Muscle layer of duodenum (tissue), 2 donors: ENCODE measurements at regions not wholly inside any gene's neighbourhood (a gene's known extent, or its start where the extent isn't known, plus 50 kb on each side); places are given as distances from the start of the nearest gene placed in this dataset.
"Not testable (repeated sequence)": the region's sequence is repeated elsewhere in the genome, so short reads cannot be mapped to it uniquely, and the experiment has no call there.

Experiments
- H3K27ac ChIP-seq: one replicate; pipeline ENCODE4 v1.7.0; 2013; ENCODE audit warnings: mild to moderate bottlenecking, low read length
- H3K27me3 ChIP-seq: one replicate; pipeline ENCODE4 v1.7.0; 2013; ENCODE audit warnings: low read depth, mild to moderate bottlenecking, control low read depth, low read length
- H3K36me3 ChIP-seq, 2 donors: one replicate each; pipeline ENCODE4 v1.7.0; 2013; ENCODE audit warnings: low read length in 2 of 2, control low read depth in 1 of 2, mild to moderate bottlenecking in 1 of 2; ENCODE audit not compliant: insufficient read depth in 2 of 2, control insufficient read depth in 1 of 2
- H3K4me1 ChIP-seq, 2 donors: one replicate each; pipeline ENCODE4 v1.7.0; 2013; ENCODE audit warnings: low read length in 2 of 2, mild to moderate bottlenecking in 2 of 2, control low read depth in 1 of 2, moderate library complexity in 1 of 2; ENCODE audit not compliant: insufficient read depth in 2 of 2, control insufficient read depth in 1 of 2
- H3K4me3 ChIP-seq, 2 donors: one replicate each; pipeline ENCODE4 v1.7.0; 2013; ENCODE audit warnings: low read length in 2 of 2, low read depth in 1 of 2, mild to moderate bottlenecking in 1 of 2
- H3K9me3 ChIP-seq, 2 donors: one replicate each; pipeline ENCODE4 v1.7.0; 2013; ENCODE audit warnings: low read length in 2 of 2, control low read depth in 1 of 2, mild to moderate bottlenecking in 1 of 2; ENCODE audit not compliant: control insufficient read depth in 1 of 2
- donor health status: healthy.

DNA sequence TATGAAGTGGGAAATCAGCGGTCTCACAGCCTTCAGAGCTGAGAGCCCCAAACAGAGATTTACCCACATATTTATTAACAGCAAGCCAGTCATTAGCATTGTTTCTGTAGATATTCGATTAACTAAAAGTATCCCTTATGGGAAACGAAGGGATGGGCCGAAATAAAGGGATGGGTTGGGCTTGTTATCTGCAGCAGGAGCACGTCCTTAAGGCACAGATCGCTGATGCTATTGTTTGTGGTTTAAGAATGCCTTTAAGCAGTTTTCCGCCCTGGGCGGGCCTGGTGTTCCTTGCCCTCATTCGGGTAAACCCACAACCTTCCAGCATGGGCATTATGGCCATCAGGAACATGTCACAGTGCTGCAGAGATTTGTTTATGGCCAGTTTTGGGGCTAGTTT, 580.3 kb upstream of the CHD1 start:
- not testable (repeated sequence) for H3K4me1 ChIP-seq, H3K27ac ChIP-seq, H3K9me3 ChIP-seq, H3K4me3 ChIP-seq, H3K36me3 ChIP-seq, H3K27me3 ChIP-seq

DNA sequence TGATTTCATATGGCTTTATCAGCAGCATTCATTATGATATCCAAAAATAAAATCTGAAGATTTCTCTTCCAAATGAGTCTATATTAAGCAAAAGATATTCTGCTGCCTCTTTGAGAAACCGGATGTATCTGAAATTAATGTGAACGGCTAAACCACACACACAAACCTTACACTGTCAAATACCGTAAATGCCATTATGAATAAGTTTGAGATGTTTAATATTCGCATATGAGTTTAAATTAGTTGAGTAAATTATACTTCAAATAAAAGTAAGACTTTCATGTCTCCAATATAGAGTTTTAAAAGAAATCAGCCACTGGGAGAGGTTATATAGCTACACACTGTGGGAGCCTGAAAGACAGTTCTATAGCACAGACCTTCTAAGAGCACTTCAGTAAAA, 566.6 kb upstream of the CHD1 start:
- H3K4me1 ChIP-seq, H3K27me3 ChIP-seq, H3K36me3 ChIP-seq, H3K9me3 ChIP-seq, H3K4me3 ChIP-seq, H3K27ac ChIP-seq: not testable (repeated sequence)

DNA sequence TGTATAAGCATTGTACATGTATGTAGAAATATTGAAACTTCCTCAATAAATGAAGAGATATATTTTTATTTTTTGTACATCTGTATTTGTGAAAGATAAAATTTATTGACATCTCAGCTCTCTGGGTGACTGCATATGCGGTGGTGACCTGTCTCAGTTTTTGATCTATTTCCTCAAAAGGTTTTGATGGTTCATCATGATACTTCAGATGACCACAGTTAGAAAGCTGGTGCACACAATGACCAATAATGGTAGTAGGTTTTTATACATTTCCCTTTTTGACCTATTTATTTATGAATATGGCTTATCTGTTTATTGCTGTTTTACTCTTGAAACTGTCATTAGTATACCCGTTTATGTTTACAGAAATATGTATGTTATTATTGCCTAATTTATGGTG, 549.6 kb upstream of the CHD1 start:
- not testable (repeated sequence) for H3K36me3 ChIP-seq, H3K27ac ChIP-seq, H3K9me3 ChIP-seq, H3K27me3 ChIP-seq, H3K4me3 ChIP-seq, H3K4me1 ChIP-seq

DNA sequence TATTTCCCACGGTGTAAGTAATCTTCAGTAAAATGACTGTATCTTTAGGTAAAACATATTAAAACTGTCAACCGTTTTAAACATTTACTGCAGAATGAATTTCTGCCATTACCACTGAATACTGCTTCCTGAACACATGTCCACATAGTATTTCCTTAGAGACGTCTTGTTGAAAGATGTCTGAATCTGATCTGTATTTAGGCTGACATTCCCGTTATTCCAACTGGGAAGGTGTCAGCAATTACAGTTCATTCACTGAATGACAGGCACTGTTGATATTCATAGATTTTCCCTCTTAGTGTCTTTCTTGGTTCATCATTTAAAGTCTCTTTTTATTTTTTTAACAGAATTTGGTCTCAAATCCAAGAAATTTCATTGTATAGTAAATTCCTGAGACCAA, 544.5 kb upstream of the CHD1 start:
- not testable (repeated sequence) for H3K36me3 ChIP-seq, H3K9me3 ChIP-seq, H3K27ac ChIP-seq, H3K27me3 ChIP-seq, H3K4me1 ChIP-seq, H3K4me3 ChIP-seq

DNA sequence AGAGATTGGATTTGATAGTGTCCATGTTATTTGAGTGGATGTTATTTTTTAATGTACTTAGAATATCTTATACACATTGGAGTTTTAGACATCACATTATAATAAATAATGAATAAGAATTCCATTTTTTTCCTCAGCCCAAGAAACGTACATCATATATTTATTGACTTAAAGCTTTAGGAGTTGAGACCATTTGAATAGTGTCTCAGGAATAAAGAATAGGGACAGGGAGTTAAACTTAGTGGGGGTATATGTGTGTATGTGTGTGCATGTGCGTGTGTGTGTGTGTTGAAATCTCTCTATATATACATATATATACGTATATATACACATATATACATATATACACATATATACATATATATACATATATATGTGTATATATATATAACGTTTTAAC, 542.9 kb upstream of the CHD1 start:
- H3K36me3 ChIP-seq, H3K27ac ChIP-seq, H3K4me3 ChIP-seq, H3K27me3 ChIP-seq, H3K9me3 ChIP-seq, H3K4me1 ChIP-seq: not testable (repeated sequence)

DNA sequence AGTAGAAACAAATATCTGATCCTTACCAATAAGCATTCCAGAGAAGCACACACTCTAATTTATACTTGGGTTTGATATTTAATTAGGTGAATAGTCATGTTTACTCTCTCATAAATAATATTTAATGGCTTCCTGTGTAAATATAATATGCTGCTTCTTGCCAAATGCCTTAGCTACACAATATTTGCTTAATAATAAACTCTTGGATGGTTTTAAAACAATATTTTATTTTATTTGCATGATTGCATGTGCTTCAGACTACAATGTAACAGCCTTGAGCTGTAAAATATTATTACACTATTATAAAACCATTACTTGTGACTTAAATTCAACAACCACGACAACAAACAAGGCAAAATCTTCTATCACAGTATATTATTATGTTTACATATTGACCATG, 542.4 kb upstream of the CHD1 start:
- not testable (repeated sequence) for H3K36me3 ChIP-seq, H3K4me1 ChIP-seq, H3K9me3 ChIP-seq, H3K27me3 ChIP-seq, H3K27ac ChIP-seq, H3K4me3 ChIP-seq

DNA sequence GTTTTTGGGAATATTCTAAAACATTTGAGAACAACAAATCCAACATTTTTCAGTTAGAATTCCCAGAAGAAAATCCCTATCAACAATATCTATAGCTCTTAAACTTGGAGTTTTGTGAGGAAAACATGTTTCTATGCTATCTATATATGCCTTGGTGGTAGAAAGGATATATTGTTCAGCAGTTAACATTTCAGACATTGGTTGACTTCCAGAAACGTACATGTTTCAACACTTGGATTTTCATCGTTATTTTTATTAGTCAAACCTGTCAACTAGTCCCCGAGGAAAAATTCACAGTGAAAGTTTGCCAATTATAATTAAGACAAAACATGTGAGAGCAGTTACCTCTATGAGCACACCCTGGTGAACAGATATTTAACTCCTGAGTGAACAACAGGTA, 541.8 kb upstream of the CHD1 start:
- H3K4me1 ChIP-seq, H3K27ac ChIP-seq, H3K36me3 ChIP-seq, H3K9me3 ChIP-seq, H3K27me3 ChIP-seq, H3K4me3 ChIP-seq: not testable (repeated sequence)

DNA sequence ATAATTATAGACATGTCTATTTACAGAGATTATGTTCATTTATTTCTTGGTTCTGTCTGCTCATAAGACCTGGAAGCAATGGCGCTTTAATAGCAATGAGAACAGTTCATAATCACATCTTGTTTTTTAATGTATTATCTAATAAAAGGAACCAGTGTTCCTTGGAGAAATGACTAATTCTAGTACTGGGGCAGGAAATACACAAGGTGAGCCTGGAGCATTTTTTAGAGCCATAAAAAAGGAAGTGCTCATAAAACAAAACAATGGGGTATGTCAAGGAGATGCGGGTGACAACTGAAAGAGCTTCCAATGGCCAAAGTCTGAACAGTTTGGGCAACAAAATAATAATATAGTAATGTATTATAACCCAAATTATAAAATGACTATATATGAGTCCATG, 531.9 kb upstream of the CHD1 start:
- Histone ChIP-seq H3K27me3 (no peaks in the 10 kb centered on the region), H3K27ac (no peak overlapping the region), H3K4me1 (no peaks in the 10 kb centered on the region)

DNA sequence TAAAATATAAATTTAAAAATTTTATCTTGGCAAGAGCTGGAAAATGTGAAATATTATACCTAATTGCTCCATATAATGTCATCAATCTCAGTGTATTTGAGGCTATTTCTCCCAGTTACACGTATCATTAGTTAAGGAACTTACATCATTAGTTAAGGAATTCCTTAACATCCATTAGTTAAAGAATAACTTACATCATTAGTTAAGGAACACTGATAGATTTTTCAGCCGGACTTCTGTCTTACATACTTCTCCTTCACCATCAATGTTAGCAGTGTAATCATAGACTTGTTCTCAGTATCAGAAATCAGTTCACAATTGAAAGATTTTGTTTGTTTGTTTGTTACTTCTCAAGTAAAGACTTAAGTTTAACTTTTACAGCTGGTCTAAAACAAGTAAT, 524.4 kb upstream of the CHD1 start:
- Histone ChIP-seq H3K36me3 (no peaks in the 10 kb centered on the region), H3K4me3 (no peak overlapping the region), H3K27me3 (no peaks in the 10 kb centered on the region), H3K9me3 (no peaks in the 10 kb centered on the region), H3K27ac (no peak overlapping the region), H3K4me1 (no peaks in the 10 kb centered on the region)

More for the DNA sequence above, 531.9 kb upstream of the CHD1 start:
- H3K9me3 ChIP-seq: no peaks in the 10 kb centered on the region
- H3K4me3 ChIP-seq: no peak overlapping the region
- H3K36me3 ChIP-seq: no peaks in the 10 kb centered on the region

DNA sequence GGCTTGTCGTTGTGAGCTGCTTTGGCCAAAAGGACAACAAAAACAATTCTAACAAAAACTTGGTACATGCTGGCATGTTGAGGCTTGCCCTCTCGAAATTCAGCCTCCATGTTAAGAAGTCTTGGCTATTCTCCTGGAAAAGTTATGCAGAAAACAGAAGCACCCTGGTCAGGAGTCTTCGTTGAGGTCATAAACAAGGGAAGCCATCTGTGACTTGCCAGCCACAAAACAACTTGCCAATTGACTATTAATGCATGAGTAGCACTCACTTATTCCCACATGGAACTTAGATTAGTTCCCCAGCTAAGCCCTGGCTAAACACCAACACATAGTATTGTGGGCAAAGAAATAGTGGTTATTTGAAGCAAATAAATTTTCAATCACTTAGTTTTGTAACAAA, 521.0 kb upstream of the CHD1 start:
- Histone ChIP-seq H3K36me3 (no peaks in the 10 kb centered on the region), H3K27me3 (no peaks in the 10 kb centered on the region), H3K27ac (no peak overlapping the region), H3K4me3 (no peak overlapping the region), H3K9me3 (no peaks in the 10 kb centered on the region), H3K4me1 (no peaks in the 10 kb centered on the region)

DNA sequence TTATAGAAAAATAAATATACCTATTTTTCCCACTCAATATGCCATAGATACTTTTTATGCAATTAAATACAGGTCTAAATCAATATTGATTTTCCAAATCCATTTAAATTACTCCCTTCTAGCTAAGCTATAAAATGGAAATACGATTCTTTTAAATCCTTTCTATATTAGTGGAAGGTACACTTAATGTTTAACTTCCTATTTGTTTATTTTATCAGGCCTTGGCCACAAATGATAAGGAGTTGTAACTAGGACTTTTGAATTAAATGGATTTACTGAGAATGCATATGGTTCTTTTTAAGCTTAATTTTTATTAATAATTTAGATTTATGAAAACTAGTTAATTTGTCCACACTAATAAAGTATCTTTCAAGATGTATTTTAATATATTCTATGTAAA, 517.0 kb upstream of the CHD1 start:
- Histone ChIP-seq H3K36me3 (no peaks in the 10 kb centered on the region), H3K27me3 (no peaks in the 10 kb centered on the region), H3K27ac (no peak overlapping the region), H3K4me1 (no peaks in the 10 kb centered on the region), H3K9me3 (no peaks in the 10 kb centered on the region), H3K4me3 (no peak overlapping the region)

DNA sequence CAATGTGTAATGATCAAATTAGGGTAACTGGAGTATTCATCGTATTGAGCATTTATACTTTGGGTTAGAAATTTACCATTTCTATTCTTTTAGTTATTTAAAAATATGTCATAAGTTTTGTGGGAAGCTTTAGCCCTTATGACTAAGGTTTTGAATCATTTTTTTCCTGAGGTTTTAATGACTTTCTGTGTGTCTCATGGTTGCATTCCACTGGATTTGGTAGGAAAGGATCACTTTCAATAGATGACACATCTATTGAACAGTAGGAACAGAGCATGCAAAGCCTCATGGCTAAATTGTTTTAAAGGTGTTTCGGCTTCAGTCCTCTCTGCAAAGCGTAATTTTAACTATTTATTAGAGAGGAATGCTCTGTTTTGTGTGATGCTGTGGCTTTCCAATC, 512.4 kb upstream of the CHD1 start:
- H3K9me3 ChIP-seq: no peaks in the 10 kb centered on the region
- H3K4me1 ChIP-seq: no peaks in the 10 kb centered on the region
- no peak overlapping the region for H3K27ac ChIP-seq
- no peaks in the 10 kb centered on the region for H3K27me3 ChIP-seq
- H3K4me3 ChIP-seq: no peak overlapping the region
- no peaks in the 10 kb centered on the region for H3K36me3 ChIP-seq

DNA sequence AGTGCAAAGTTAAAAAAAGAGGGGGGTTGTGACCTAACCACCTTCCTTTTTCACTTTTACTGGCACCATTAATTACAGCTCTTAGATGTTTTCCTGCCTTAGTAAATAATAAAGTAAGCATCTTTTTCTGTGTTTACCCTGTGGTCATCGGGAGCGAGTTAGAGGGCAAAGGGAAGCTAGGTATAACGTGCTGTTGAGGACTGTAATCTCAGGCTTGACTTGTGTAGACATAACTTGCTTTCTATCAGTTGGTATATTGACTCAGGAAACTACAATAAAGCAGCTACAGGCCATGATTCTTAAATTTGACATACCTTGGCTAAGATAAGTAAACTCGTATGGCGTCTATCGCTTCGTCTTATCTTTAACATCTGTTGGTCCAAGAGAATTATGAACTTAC, 509.8 kb upstream of the CHD1 start:
- Histone ChIP-seq H3K27me3 (no peaks in the 10 kb centered on the region), H3K36me3 (no peaks in the 10 kb centered on the region)

More for the DNA sequence above, 509.8 kb upstream of the CHD1 start:
- Histone ChIP-seq H3K4me3 (no peak overlapping the region), H3K27ac (no peak overlapping the region), H3K4me1 (no peaks in the 10 kb centered on the region), H3K9me3 (no peaks in the 10 kb centered on the region)
